Smooth muscle cell (in vitro differentiated cells): ENCODE measurements at regions not wholly inside any gene's neighbourhood (a gene's known extent, or its start where the extent isn't known, plus 50 kb on each side); places are given as distances from the start of the nearest gene placed in this dataset.

Source experiments
- DNase-seq: peaks from one replicate; lab custom pipeline; 2025; ENCODE audit not compliant: unreplicated experiment; lab: John Stamatoyannopoulos, UW
- H2AFZ ChIP-seq: fragments of 200-600 bp; sonication (generic); 2 replicates; pipeline ENCODE4 v1.6.0; 2016; ENCODE audit warnings: antibody characterized with exemption, low read depth, mild to moderate bottlenecking
- H3F3A ChIP-seq: fragments of 200-600 bp; sonication (generic); 2 replicates; pipeline ENCODE4 v1.6.0; 2017; ENCODE audit warnings: antibody characterized with exemption, low read depth
- H3K27ac ChIP-seq: fragments of 200-600 bp; sonication (generic); 2 replicates; pipeline ENCODE4 v1.5.1; 2016; ENCODE audit warnings: low read depth, mild to moderate bottlenecking
- H3K27me3 ChIP-seq: fragments of 200-600 bp; sonication (generic); 2 replicates; pipeline ENCODE4 v1.6.1; 2016; ENCODE audit warnings: low read depth, mild to moderate bottlenecking
- H3K36me3 ChIP-seq: fragments of 200-600 bp; sonication (generic); 2 replicates; pipeline ENCODE4 v1.5.1; 2016; ENCODE audit warnings: low read depth
- H3K4me1 ChIP-seq: fragments of 200-600 bp; sonication (generic); 2 replicates; pipeline ENCODE4 v1.5.1; 2016; ENCODE audit warnings: low read depth
- H3K4me2 ChIP-seq: fragments of 200-600 bp; sonication (generic); 2 replicates; pipeline ENCODE4 v1.6.0; 2016; ENCODE audit warnings: mild to moderate bottlenecking
- H3K4me3 ChIP-seq: fragments of 200-600 bp; sonication (generic); 2 replicates; pipeline ENCODE4 v1.5.1; 2016; ENCODE audit warnings: mild to moderate bottlenecking
- H3K79me2 ChIP-seq: fragments of 200-600 bp; sonication (generic); 2 replicates; pipeline ENCODE4 v1.6.0; 2016; ENCODE audit warnings: low read depth, mild to moderate bottlenecking
- H3K9ac ChIP-seq: fragments of 200-600 bp; sonication (generic); 2 replicates; pipeline ENCODE4 v1.6.0; 2016; ENCODE audit warnings: low read depth
- H3K9me3 ChIP-seq: fragments of 200-600 bp; sonication (generic); replicated peaks from 2 replicates; pipeline ENCODE4 v1.5.1; 2016; ENCODE audit warnings: low read depth
- H4K20me1 ChIP-seq: fragments of 200-600 bp; sonication (generic); 2 replicates; pipeline ENCODE4 v1.6.0; 2016; ENCODE audit warnings: low read depth
- WGBS: methylation state at CpG from one replicate; pipeline ENCODE4 v1.1.7; 2016; ENCODE audit warnings: low lambda C conversion rate; 5-methylcytosine and 5-hydroxymethylcytosine counted together
- TF ChIP-seq, protein P1 (sequence below): fragments of 200-600 bp; sonication (generic); IDR thresholded peaks from 2 replicates; pipeline ENCODE4 v1.5.1; 2017; ENCODE audit warnings: borderline replicate concordance, mild to moderate bottlenecking, antibody characterized with exemption; ENCODE audit not compliant: insufficient read depth, poor library complexity, severe bottlenecking

- WGBS = 92% methylated on average over 6 of the region's 8 CpGs
These were observed 68.3 kb downstream of the CEBPB start for GRCh38 chr20:50258790-50259483.

DNA sequence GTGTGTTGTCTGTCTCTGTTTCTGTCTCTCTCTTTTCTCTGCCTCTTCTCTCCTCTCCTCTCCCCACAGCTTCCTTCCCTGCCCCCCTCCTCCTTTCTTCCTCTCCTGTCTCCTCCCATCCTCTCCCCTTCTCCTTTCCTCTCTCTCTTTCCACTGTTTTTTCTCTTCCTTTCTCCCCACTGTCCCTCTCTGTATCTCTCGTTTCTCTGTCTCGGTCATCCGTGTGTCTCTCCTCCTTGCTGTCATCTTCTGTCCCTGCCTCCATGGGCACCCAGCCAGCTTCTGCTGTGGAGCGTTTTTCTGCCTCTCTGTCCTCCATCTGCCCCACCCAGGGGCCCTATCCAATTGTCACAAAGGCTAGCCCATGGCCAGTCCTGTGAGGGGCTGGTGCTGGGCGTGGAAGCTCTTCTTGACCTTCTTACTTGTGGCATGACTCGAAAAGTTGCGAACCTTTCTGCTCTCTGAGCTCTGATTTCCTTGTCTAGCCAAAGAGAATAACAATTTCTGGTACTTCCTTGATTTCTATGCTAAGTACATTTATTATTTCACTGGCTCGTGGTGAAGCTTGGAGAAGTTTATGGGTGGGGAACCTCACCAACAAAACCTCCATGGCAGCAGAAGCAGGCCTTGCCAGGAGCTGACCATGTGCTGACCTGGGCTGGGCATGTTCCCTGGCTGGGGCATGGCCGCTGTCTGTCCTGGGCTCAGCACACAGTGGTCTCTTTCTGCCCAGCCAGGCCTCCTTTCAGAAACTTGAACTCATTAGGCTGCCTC lies 69.3 kb downstream of the CEBPB start:
- 74% methylated on average over 9 of the region's 9 CpGs for WGBS
- DNase-seq = no peak

More at GRCh38 chr20:50258790-50259483, 68.3 kb downstream of the CEBPB start:
- Histone ChIP-seq H3K27ac (no peak overlapping the region), H3K27me3 (no peaks in the 10 kb centered on the region), H4K20me1 (no peaks in the 10 kb centered on the region), H3K36me3 (no peaks in the 10 kb centered on the region), H2AFZ (no peak overlapping the region), H3K9me3 (no peaks in the 10 kb centered on the region), H3F3A (no peaks in the 10 kb centered on the region), H3K4me3 (no peak overlapping the region), H3K4me2 (no peak overlapping the region), H3K79me2 (no peaks in the 10 kb centered on the region), H3K9ac (no peak overlapping the region), H3K4me1 (no peaks in the 10 kb centered on the region)
- DNase-seq = no peak
- TF ChIP-seq, protein P1, sequence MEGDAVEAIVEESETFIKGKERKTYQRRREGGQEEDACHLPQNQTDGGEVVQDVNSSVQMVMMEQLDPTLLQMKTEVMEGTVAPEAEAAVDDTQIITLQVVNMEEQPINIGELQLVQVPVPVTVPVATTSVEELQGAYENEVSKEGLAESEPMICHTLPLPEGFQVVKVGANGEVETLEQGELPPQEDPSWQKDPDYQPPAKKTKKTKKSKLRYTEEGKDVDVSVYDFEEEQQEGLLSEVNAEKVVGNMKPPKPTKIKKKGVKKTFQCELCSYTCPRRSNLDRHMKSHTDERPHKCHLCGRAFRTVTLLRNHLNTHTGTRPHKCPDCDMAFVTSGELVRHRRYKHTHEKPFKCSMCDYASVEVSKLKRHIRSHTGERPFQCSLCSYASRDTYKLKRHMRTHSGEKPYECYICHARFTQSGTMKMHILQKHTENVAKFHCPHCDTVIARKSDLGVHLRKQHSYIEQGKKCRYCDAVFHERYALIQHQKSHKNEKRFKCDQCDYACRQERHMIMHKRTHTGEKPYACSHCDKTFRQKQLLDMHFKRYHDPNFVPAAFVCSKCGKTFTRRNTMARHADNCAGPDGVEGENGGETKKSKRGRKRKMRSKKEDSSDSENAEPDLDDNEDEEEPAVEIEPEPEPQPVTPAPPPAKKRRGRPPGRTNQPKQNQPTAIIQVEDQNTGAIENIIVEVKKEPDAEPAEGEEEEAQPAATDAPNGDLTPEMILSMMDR = no peak

DNA sequence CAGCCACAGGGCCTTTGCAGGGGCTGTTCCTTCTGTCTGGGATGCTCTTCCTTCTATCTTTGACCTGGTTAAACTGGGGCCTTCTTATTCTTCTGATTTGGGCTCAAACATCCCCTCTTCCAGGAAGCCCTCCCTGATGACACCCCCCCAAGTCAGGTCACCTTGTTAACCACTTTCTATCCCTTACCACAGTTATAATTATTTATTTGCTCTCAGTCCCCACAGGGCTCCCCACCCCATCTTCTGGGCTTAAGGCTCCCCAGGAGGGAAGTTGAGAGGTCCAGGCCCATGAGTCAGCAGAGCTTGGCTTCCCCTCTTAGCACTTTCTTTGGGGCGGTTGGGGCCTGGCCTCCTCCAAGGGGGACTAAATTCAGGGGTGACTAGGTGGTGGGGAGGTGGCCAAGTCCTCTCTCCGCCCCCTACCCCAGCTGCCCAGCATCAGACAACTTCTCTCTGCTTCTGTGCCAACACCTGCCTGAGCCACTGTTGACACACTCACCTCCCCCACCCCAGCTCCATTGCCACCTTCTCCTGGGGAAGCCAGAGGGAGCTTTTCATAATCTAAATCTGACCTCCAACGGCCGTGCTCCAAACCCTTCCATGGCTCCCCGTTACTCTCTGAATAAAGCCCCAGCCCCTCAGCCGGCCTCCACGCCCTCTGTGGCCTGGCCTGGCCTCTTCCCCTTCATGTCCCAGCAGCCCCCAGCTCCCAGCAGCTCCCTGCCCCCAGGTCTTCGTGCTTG lies 70.0 kb downstream of the CEBPB start:
- no peak for DNase-seq
- Histone ChIP-seq H3K36me3 (no peaks in the 10 kb centered on the region), H3K27me3 (no peaks in the 10 kb centered on the region), H3K9me3 (no peaks in the 10 kb centered on the region), H3F3A (no peaks in the 10 kb centered on the region), H3K9ac (no peak overlapping the region), H3K79me2 (no peaks in the 10 kb centered on the region), H3K4me2 (no peak overlapping the region), H4K20me1 (no peaks in the 10 kb centered on the region), H3K4me3 (no peak overlapping the region), H2AFZ (no peak overlapping the region), H3K4me1 (no peaks in the 10 kb centered on the region), H3K27ac (no peak overlapping the region)
- TF ChIP-seq, protein P1 = no peak
- 91% methylated on average over 8 of the region's 8 CpGs for WGBS

More for the DNA sequence above, 69.3 kb downstream of the CEBPB start:
- H3K4me2 ChIP-seq = no peak overlapping the region
- no peaks in the 10 kb centered on the region for H3F3A ChIP-seq
- no peaks in the 10 kb centered on the region for H3K79me2 ChIP-seq
- TF ChIP-seq, protein P1 = no peak
- no peak overlapping the region for H3K27ac ChIP-seq
- H3K4me1 ChIP-seq = no peaks in the 10 kb centered on the region
- H2AFZ ChIP-seq = no peak overlapping the region
- H3K36me3 ChIP-seq = no peaks in the 10 kb centered on the region
- H3K9me3 ChIP-seq = no peaks in the 10 kb centered on the region
- H3K9ac ChIP-seq = no peak overlapping the region
- no peaks in the 10 kb centered on the region for H3K27me3 ChIP-seq
- H3K4me3 ChIP-seq = no peak overlapping the region
- no peaks in the 10 kb centered on the region for H4K20me1 ChIP-seq
